ENCODE measurements at regions not wholly inside any gene's neighbourhood (a gene's known extent, or its start where the extent isn't known, plus 50 kb on each side); places are given as distances from the start of the nearest gene placed in this dataset.

DNA sequence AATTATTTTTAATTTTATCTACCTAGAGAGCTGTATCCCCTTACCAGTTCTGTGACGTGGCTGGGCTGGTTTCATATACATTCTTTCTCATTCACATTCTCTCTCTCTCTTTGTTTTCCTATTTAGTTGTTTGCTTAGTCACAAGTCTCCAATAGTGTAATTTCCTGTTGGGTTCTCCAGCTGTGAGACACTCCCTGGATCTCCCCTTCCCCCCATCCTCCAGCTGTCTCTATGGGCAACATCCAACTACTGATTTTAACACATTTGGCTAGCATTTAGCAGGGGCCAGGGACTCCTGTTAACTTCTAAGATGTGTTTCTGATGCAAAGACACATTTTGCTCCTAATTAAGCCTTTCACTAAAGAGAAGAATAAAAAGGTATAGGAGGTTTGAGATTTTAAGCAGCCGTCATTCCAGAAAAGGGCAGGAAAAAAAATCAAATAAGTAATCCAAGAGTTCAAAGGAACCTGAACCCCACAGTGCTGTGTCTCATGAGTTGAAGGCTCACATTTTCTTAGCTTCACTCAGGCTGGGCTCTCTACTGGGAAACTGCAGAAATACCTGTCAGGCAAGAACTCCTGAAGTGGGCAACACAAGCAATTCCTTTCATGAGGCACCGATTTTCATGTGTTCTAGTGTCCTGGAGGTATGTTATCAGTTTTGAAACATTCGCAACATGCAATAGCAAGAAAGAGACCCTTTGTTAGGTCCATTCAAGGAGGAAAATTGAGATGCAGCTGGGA lies 198.7 kb upstream of the C9orf72 start:
- no peak for TF ChIP-seq CTCF (IDR thresholded peaks at IDR 0.05; ENCODE audit: borderline replicate concordance, insufficient read depth, low read depth, low read length)

GRCh38 chr9:27784847-27785713 lies 211.8 kb upstream of the C9orf72 start:
- TF ChIP-seq CTCF (IDR thresholded peaks at IDR 0.05; ENCODE audit: borderline replicate concordance, insufficient read depth, low read depth, low read length) = no peak
- no peak overlapping the region for H3K4me3 ChIP-seq (ENCODE audit: low read depth, low read length)

More for the DNA sequence above, 198.7 kb upstream of the C9orf72 start:
- no peak overlapping the region for H3K4me3 ChIP-seq (ENCODE audit: low read depth, low read length)

DNA sequence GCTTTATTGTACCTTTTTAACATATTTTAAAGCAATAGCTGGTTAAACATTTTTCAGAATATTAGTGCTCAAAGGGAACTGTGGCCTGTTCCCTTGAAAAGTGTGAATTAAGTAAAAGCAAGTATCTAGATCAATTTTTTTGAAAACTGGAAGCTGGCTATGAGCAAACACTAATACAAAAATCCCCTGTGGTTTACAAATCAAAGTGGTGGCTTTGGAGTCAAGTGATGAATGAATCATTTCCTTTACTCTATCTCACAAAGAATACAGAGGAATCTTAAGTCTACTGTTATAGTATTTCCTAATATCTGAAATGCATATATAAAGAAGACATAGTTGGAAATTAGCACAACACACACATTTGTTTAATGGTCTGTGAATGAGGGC lies 212.4 kb upstream of the C9orf72 start:
- no peak overlapping the region for H3K4me3 ChIP-seq (ENCODE audit: low read depth, low read length)
- no peak for TF ChIP-seq CTCF (IDR thresholded peaks at IDR 0.05; ENCODE audit: borderline replicate concordance, insufficient read depth, low read depth, low read length)

- no peak for TF ChIP-seq CTCF (IDR thresholded peaks at IDR 0.05; ENCODE audit: borderline replicate concordance, insufficient read depth, low read depth, low read length)
- no peak overlapping the region for H3K4me3 ChIP-seq (ENCODE audit: low read depth, low read length)
Observed at GRCh38 chr9:27787891-27788290, 214.6 kb upstream of the C9orf72 start.

GRCh38 chr9:27791311-27791710 lies 218.0 kb upstream of the C9orf72 start:
- H3K4me3 ChIP-seq (ENCODE audit: low read depth, low read length) = no peak overlapping the region
- TF ChIP-seq CTCF (IDR thresholded peaks at IDR 0.05; ENCODE audit: borderline replicate concordance, insufficient read depth, low read depth, low read length) = no peak

DNA sequence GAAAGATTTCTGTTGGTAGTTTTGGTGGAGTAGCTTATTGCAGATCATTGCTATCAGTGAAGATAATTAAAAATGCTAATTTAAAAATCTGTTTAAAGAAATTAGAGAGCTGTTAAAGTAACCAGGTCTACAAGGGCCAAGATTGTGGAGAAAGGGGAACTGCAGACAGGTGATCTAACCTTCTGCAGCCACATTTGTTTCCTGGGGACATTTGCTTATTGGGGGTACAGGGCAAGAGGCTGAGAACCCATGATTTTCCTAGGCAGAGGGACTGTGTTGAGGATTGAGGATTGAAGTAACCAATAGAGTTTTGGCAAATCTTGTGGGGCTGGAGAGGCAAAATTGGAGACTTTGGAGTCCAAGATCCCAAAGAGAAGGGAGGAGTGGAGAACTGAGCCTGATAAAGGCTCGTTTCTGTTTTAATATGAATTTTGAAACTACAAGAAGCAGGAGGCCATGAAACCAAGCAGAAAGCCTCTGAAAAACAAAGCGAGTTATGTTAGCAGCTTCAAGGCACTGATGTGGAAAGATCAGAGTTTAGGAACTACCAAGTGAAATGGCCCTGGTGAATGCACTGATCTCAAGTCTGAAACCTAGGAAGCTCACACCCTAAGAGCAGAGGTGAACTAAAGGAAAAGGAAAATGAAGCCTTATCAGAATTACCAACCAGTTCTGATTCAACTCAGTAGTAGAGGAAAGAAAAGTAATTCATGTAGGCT lies 219.8 kb upstream of the C9orf72 start:
- TF ChIP-seq CTCF (IDR thresholded peaks at IDR 0.05; ENCODE audit: borderline replicate concordance, insufficient read depth, low read depth, low read length) = no peak
- H3K4me3 ChIP-seq (ENCODE audit: low read depth, low read length) = no peak overlapping the region

All from GM12875 (cell line).